NCI-H1092 treated with DMSO at 0.1 percent for 48 hours (cell line): ENCODE measurements at regions not wholly inside any gene's neighbourhood (a gene's known extent, or its start where the extent isn't known, plus 50 kb on each side); places are given as distances from the start of the nearest gene placed in this dataset.
"Not testable (repeated sequence)": the region's sequence is repeated elsewhere in the genome, so short reads cannot be mapped to it uniquely, and the experiment has no call there.

ENCODE experiments used
- DNase-seq: peaks from one replicate; lab custom pipeline; 2025; lab: John Stamatoyannopoulos, UW

DNA sequence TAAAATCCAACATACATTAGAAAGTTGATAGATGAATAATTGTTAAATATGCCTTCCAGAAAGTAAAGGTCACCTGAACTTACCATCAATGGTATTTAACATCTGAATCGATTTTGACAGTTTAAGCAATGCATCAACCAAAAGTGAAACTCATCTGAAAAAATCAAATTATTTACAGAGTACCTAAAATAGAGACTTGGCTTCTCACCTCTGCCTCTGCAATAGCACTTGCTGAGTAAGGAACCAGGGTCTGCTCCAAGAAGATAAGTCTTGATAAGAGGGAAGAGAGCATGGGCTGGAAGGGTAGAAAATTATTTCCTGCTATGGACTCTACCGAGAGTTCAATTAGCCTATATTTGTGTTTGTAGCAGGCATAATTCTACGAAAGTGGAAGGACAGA lies 868.3 kb downstream of the STIM2 start:
- no peak for DNase-seq

DNA sequence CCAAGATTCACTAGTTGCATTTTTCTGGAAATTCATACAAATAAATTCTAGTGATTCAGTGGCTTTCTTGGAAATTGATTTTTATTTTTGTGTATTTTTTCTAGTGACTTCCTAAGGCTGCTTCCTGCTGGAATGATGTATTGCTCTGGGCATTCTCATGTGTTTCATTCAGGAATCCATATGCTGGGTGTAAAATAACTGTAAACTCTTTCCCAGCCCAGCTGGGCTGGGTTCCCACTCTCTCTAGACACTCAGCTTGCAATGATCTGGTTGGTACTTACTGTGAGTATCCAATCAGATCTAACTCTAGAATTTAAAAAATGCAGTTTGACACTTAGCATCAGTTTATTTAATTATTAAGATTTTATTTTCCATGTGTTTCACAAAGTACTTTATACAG lies 882.2 kb downstream of the STIM2 start:
- no peak for DNase-seq

GRCh38 chr4:27759611-27760575 lies 899.3 kb downstream of the STIM2 start:
- DNase-seq = no peak

DNA sequence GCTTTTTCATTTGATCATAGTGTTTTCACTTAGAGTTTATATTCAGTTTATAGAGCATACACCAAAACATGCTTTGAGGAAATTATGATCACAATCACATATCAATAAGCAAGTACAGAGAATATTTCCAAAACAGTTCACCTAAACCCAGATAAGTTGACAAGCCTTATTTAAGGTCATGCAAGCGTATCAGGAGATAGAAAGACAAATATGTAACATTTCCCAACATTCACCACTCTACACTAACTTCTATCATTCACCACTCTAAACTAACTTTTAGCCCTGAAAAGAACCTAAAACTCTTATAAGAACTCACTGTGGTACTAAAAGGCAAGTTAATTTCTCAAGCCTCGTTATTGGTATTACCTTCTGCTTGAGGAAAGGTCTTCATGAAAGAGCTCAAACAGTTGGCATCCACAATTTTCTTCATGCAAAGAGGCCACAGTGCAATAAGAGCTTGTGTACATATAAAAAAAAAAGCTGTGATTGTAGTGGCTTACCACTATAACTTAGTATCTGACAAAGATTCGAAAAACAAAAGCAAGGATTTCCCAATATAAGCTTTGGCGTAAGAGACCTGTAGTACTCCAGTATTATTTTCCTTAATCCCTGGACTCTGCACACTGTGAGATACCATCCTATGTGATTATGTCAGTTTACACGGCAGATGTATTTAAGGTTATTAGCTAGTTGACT lies 903.3 kb downstream of the STIM2 start:
- no peak for DNase-seq

DNA sequence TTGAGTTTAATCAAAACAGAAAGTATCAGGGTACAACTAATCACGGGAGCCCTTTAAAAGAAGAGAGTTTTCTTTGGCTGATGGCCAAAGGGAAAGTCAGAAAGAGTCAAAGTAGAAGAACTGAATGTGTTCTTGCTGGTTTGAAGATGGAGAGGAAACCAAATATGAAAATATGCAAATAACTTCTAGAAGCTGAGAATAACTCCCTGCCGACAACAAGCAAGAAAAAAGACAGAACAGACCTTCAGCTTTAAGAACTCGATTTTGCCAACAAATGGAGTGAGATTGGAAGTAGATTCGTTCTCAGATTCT lies 903.8 kb downstream of the STIM2 start:
- no peak for DNase-seq

DNA sequence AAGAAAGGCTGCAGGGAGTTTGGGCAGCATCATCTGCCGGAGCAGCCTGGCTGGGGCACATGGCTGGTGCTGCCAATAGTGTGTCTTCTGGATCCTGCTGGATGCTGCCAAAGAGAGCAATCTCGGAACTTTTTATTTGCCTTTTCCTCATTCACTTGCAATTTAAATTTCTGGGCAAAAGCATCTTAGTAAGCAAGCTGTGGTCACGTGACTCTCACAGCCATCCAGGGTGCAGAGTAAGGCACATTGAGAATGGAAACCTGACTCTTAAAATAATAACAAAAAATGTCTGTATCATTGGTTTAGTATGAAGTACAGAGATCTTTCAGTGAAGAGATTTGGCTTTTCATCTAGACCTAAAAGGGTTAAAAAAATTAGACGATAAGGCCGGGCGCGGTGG lies 910.3 kb downstream of the STIM2 start:
- no peak for DNase-seq

- no peak for DNase-seq
Observed at GRCh38 chr4:27775156-27775555, 914.5 kb downstream of the STIM2 start.

GRCh38 chr4:27779827-27780226 lies 919.2 kb downstream of the STIM2 start:
- DNase-seq = no peak

DNA sequence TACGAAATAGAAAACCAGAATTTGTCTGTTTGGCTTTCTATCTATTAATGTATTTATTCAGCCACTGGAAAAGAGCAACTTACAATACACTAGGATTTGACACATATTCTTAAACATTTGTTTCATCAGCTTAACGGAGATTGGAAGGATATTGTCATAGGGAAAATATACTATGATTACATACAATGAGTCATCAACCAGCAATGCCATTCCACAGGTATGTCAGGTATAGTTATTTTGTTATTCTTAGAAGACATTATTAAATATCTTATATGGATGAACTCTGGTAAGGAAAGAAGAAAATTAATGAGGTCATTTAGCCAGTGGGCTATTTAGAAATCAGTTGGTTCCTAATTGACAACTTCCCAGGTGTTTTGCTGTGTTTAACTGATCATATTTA lies 926.6 kb downstream of the STIM2 start:
- DNase-seq = no peak

DNA sequence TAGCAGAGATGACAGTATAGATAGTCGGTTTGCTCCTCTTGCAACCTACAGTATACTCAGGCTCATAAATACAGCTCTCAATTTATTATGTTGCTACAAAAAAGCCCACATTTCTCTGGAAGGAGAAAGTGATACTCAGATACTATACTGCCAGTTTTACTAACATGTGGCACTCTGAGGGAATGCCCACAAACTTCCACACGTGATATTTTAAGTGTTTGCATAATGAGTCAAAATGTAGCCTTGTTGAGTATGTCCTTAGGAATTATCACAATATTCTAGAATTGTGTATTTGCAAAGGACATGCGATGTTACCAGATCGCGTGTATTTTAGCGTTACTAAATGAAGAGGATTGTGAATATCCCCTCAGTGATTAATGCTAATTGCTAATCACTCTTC lies 929.1 kb downstream of the STIM2 start:
- no peak for DNase-seq

- no peak for DNase-seq
Observed at GRCh38 chr4:27790911-27791310, 930.3 kb downstream of the STIM2 start.

DNA sequence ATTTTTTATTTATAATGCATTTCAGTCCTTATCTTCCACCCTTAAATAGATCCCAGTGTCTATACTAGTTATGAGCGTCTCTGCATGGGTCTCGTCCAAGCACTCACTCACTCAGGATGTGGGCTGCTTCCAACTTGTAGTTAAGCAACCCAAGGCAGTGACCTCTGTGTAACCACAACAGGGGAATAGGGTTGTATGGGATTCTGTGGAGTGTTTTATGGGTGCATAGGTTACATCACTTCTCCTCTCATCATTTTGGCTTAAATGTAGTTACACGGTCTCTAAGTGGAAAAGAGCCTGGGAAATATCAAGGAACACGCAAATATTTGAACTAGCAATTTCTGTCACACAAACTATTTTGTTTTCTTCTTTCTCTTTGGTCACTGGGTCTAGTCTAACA lies 931.0 kb downstream of the STIM2 start:
- DNase-seq = no peak

DNA sequence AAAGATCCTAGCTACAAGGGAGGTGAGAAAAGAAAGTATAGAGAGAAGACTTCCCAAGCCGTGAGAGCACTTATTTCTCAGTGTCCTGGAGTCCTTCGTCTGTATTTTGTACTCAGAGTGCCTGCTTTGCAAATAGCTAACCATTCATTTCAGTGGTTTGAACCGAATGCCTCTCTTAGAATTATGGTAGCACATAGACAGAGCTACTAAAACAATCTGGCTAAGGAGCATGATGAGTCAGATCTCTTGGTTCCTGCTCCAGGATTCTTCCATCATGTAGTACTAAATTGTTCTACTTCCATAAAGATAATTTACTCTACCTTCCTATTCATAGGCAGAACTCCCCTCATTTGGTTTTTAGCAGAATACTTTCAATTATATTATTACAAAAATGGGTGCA lies 946.6 kb downstream of the STIM2 start:
- DNase-seq = no peak

GRCh38 chr4:27811948-27812347 lies 951.3 kb downstream of the STIM2 start:
- no peak for DNase-seq

- DNase-seq = not testable (repeated sequence)
Observed at GRCh38 chr4:27813226-27813625, 952.6 kb downstream of the STIM2 start.

DNA sequence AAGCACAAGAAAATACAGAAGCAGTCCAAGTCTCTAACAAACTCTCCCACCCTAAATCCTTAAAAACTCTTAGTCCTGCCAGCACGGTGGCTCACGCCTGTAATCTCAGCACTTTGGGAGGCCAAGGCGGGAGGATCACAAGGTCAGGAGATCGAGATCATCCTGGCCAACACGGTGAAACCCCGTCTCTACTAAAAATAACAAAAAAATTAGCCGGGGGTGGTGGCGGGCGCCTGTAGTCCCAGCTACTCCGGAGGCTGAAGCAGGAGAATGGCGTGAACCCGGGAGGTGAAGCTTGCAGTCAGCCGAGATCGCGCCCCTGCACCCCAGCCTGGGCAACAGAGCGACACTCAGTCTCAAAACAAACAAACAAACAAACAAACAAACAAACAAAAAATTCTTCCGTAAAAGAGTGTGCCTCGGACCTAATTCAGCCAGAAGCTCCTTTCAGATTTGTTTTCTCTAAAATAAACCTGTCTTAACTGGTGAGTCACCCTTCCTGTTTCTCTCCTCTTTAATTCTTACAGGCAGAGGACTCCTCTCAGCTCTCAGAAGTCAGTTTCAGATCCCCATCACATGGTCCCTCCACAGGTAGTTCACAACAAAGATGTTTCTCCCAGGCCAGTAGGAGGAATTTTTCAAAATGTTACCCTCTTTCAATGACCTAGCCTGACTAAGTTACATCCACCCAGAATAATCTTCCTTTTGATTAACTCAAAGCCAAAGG lies 953.2 kb downstream of the STIM2 start:
- DNase-seq = not testable (repeated sequence)

DNA sequence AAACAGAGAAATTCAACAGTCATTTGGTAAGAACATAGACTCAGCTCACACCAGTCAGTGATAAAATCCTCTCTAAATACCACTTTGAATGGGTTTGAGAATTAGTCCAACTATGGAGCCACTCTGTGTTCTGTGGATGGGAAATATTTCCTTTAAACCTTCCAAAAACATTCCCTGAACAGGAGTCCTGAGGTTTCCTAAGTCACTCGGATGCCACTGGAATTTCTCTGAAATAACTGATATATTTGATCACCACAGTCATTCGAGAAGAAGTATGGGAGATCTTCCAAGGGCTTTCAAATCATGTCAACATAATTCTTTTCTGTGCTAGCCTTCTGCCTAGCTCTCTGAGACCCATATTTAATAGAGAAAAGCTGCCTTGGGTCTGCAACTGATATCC lies 958.6 kb downstream of the STIM2 start:
- no peak for DNase-seq

DNA sequence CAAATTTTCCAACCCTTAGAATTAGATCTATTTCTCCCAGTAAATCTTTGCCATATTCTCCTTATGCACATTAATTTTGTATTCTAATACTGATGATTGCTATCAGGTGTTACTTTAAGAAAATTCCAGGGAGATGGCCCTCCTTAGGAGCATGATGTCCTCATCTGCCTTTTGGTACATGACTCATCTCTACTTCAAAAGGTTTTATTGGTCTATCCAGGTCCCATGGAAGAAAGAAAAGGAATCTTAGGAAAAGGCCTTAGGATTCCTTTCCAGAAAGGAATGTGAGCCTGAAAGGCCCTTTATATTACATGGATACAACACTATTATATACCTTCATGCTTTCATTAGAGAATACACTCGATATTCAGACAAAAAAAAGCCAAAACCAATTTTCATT lies 968.2 kb downstream of the STIM2 start:
- no peak for DNase-seq

DNA sequence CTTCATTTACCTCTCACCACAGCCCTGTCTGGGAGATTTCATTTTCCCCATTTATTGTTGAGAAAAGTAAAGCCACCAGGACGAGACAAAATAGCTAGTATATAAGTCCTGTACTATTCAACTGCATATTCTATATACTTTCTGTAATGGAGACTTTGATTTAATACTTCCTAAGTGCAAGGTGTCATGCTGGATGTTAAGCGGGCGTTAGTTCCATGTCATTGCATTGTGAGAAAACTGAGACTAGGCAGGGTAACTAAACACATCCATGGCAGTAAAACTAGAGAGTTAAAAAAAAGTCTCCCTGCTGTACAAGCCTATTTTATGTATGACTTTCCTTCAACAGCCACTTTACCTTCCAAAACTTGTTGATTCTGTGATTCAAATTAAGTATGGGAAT lies 969.6 kb downstream of the STIM2 start:
- DNase-seq = no peak

GRCh38 chr4:27835851-27836250 lies 975.2 kb downstream of the STIM2 start:
- DNase-seq = no peak

- no peak for DNase-seq
Observed at GRCh38 chr4:27836523-27836922, 975.9 kb downstream of the STIM2 start.

DNA sequence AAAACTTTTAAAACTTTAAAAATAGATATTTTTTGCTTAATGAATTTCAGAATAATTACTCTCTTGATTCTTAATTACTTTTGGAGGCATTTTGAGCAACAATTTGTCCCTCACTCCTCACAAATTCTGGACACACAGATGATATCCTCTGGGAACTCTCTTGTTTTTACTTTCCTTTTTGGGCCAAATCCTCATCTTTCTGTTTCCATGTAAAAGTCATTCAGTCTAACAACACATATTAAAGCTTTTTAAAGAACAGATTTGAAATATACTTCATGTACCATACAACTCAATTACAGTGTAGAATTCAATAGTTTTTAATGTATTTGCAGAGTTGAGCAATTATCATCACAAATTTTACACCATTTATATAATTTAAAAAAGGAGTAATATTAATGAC lies 983.1 kb downstream of the STIM2 start:
- DNase-seq = no peak

GRCh38 chr4:27844376-27844775 lies 983.7 kb downstream of the STIM2 start:
- DNase-seq = no peak
